ENCODE measurements at regions not wholly inside any gene's neighbourhood (a gene's known extent, or its start where the extent isn't known, plus 50 kb on each side); places are given as distances from the start of the nearest gene placed in this dataset.

GRCh38 chr6:25038300-25038699, 102.5 kb upstream of the RIPOR2 start:
- DNase-seq (ENCODE audit: low read depth), result no peak

GRCh38 chr6:25038999-25039398, 103.2 kb upstream of the RIPOR2 start:
- DNase-seq (ENCODE audit: low read depth), result no peak

- no peak for DNase-seq (ENCODE audit: low read depth)
Measured at GRCh38 chr6:25041485-25042035, 105.8 kb upstream of the RIPOR2 start.

- DNase-seq (ENCODE audit: low read depth), result no peak
Measured at GRCh38 chr6:25042036-25042521, 106.3 kb upstream of the RIPOR2 start.

- DNase-seq (ENCODE audit: low read depth), result no peak
Measured at GRCh38 chr6:25042536-25042935, 106.8 kb upstream of the RIPOR2 start.

- DNase-seq (ENCODE audit: low read depth), result no peak
Measured at GRCh38 chr6:25042984-25043725, 107.4 kb upstream of the RIPOR2 start.

- no peak for DNase-seq (ENCODE audit: low read depth)
Measured at GRCh38 chr6:25043892-25044291, 108.1 kb upstream of the RIPOR2 start.

GRCh38 chr6:25046942-25047341, 111.2 kb upstream of the RIPOR2 start:
- DNase-seq (ENCODE audit: low read depth), result no peak

GRCh38 chr6:25050356-25050755, 114.6 kb upstream of the RIPOR2 start:
- peak; percentile 91 for DNase-seq (ENCODE audit: low read depth)

GRCh38 chr6:25051083-25051482, 115.3 kb upstream of the RIPOR2 start:
- no peak for DNase-seq (ENCODE audit: low read depth)

GRCh38 chr6:25052181-25052580, 116.4 kb upstream of the RIPOR2 start:
- no peak for DNase-seq (ENCODE audit: low read depth)

GRCh38 chr6:25053875-25054371, 118.2 kb upstream of the RIPOR2 start:
- peak; percentile 78 for DNase-seq (ENCODE audit: low read depth)

- peak; percentile 85 for DNase-seq (ENCODE audit: low read depth)
Measured at GRCh38 chr6:25054469-25054868, 118.7 kb upstream of the RIPOR2 start.

- no peak for DNase-seq (ENCODE audit: low read depth)
Measured at GRCh38 chr6:25056130-25056529, 120.4 kb upstream of the RIPOR2 start.

GRCh38 chr6:25057111-25057905, 121.5 kb upstream of the RIPOR2 start:
- no peak for DNase-seq (ENCODE audit: low read depth)

GRCh38 chr6:25058441-25058840, 122.7 kb upstream of the RIPOR2 start:
- DNase-seq (ENCODE audit: low read depth), result no peak

- DNase-seq (ENCODE audit: low read depth), result no peak
Measured at GRCh38 chr6:25058941-25059340, 123.2 kb upstream of the RIPOR2 start.

GRCh38 chr6:25060522-25060921, 124.8 kb upstream of the RIPOR2 start:
- no peak for DNase-seq (ENCODE audit: low read depth)

GRCh38 chr6:25061289-25061936, 125.7 kb upstream of the RIPOR2 start:
- DNase-seq (ENCODE audit: low read depth), result peak; percentile 25

GRCh38 chr6:25062070-25062811, 126.5 kb upstream of the RIPOR2 start:
- DNase-seq (ENCODE audit: low read depth), result no peak

GRCh38 chr6:25064006-25064405, 128.2 kb upstream of the RIPOR2 start:
- no peak for DNase-seq (ENCODE audit: low read depth)

GRCh38 chr6:25065666-25066065, 129.9 kb upstream of the RIPOR2 start:
- no peak for DNase-seq (ENCODE audit: low read depth)

All from iris pigment epithelial cell (primary cell).